ENCODE measurements at regions not wholly inside any gene's neighbourhood (a gene's known extent, or its start where the extent isn't known, plus 50 kb on each side); places are given as distances from the start of the nearest gene placed in this dataset.

DNA sequence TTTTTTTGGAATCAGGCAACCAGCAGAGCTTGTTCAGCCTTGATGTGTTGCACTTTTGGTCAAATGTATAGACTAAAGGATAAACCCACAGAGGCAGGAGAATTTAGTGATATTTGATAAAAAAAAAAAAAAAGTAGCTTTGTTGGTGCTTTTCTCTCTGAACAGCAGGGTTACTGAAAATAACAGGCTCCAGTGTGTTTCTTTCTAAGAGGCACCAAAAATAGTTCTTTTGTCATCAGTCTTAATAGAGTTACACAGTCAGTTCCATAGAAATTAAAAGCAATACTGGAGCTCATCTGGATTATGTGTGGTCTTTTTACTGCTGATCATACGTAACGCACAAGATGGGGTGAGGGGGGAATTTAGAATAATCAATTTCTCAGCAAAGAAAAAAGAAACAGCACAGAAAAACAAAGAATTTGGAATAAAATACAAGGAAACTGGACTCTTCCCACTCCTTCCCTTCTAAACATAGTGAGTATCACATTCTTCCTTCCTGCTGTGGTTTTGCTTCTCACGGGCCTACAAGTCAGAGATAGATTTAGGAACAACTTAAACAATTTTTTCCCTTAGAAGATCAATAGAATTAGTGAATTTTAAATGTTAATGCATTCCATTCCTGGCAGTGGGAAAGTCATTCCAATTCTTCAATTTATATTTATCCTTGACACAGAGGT lies 178.8 kb upstream of the AKR1E2 start:
- Mint-ChIP-seq H3K9me3 (ENCODE audit: unreplicated experiment) (no peaks in the 10 kb centered on the region), H3K4me1 (ENCODE audit: insufficient read depth, unreplicated experiment) (peaks cover 17% of the 10 kb centered on the region), H3K4me3 (ENCODE audit: unreplicated experiment) (no peak overlapping the region), H3K36me3 (ENCODE audit: insufficient read depth, unreplicated experiment) (no peaks in the 10 kb centered on the region), H3K27ac (ENCODE audit: low read depth, unreplicated experiment) (no peak overlapping the region), H3K27me3 (ENCODE audit: insufficient read depth, unreplicated experiment) (no peaks in the 10 kb centered on the region)
- TF ChIP-seq, protein P1, sequence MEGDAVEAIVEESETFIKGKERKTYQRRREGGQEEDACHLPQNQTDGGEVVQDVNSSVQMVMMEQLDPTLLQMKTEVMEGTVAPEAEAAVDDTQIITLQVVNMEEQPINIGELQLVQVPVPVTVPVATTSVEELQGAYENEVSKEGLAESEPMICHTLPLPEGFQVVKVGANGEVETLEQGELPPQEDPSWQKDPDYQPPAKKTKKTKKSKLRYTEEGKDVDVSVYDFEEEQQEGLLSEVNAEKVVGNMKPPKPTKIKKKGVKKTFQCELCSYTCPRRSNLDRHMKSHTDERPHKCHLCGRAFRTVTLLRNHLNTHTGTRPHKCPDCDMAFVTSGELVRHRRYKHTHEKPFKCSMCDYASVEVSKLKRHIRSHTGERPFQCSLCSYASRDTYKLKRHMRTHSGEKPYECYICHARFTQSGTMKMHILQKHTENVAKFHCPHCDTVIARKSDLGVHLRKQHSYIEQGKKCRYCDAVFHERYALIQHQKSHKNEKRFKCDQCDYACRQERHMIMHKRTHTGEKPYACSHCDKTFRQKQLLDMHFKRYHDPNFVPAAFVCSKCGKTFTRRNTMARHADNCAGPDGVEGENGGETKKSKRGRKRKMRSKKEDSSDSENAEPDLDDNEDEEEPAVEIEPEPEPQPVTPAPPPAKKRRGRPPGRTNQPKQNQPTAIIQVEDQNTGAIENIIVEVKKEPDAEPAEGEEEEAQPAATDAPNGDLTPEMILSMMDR (IDR thresholded peaks at IDR 0.05; ENCODE audit: unreplicated experiment) = no peak
- ChIA-PET POLR2A (interaction anchor here (0.8 kb wide), 1 partner anchor 23 kb away, joined by 3 read pairs; no protein-coding TSS in a partner anchor), CTCF (interaction anchor here (0.6 kb wide), 1 partner anchor 113 kb away, joined by 7 read pairs; no protein-coding TSS in a partner anchor)
- intact Hi-C loops (cut with micrococcal nuclease) = no loop called here
- BruUV-seq (replicated peaks) = no TSS peak
- DNase-seq (ENCODE audit: unreplicated experiment) = no peak

DNA sequence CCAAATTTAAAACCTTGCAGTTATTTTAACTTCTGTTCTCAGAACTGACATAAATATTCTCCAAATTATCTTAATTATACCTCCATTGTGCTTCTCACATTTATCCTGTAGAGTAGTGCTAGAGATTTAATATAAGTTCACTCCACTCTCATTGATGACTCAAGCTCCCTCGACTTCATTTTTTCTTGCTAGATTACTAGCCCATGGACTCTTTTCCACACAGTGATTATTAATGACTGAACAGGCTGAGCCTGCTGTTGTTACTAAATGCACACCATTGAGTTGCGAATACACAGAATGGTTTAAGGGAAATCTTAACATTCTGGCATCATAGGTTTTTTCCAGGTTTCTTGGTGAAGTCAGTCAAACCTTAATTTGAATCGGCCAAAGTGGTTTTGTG lies 179.5 kb upstream of the AKR1E2 start:
- Mint-ChIP-seq H3K4me3 (ENCODE audit: unreplicated experiment) (no peak overlapping the region), H3K36me3 (ENCODE audit: insufficient read depth, unreplicated experiment) (no peaks in the 10 kb centered on the region), H3K27me3 (ENCODE audit: insufficient read depth, unreplicated experiment) (no peaks in the 10 kb centered on the region), H3K4me1 (ENCODE audit: insufficient read depth, unreplicated experiment) (peaks cover 11% of the 10 kb centered on the region), H3K9me3 (ENCODE audit: unreplicated experiment) (no peaks in the 10 kb centered on the region), H3K27ac (ENCODE audit: low read depth, unreplicated experiment) (no peak overlapping the region)
- DNase-seq (ENCODE audit: unreplicated experiment) = no peak
- intact Hi-C loops (cut with micrococcal nuclease) = no loop called here
- no TSS peak for BruUV-seq (replicated peaks)
- CTCF ChIA-PET = interaction anchor here (0.7 kb wide), 1 partner anchor 1277 kb away, joined by 3 read pairs; no protein-coding TSS in a partner anchor
- POLR2A ChIA-PET = interaction anchor here (0.8 kb wide), 1 partner anchor 23 kb away, joined by 3 read pairs; no protein-coding TSS in a partner anchor
- TF ChIP-seq, protein P1 (IDR thresholded peaks at IDR 0.05; ENCODE audit: unreplicated experiment) = no peak

DNA sequence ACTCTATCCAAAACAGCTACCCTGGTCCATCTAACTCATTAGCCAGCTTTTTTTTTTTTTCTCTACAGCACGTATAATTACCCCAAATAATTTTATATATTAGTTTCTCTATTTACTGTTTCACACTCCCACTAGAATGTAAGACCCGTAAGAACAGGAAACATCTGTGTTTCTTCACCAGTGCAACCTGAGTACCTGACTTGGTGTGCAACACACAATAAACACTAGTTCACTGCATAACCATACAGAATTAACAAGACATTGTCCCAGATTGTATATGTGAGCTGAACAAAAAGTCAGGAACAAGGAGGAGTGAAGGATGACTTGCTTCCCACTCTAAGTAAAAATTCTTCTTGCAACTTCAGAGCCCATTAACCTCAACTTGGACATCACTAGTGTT lies 180.2 kb upstream of the AKR1E2 start:
- POLR2A ChIA-PET = interaction anchor here (0.6 kb wide), 1 partner anchor 385 kb away, joined by 3 read pairs; no protein-coding TSS in a partner anchor
- DNase-seq (ENCODE audit: unreplicated experiment) = no peak
- H3K36me3 Mint-ChIP-seq (ENCODE audit: insufficient read depth, unreplicated experiment) = no peaks in the 10 kb centered on the region
- intact Hi-C loops (cut with micrococcal nuclease) = no loop called here
- CTCF ChIA-PET = interaction anchor here (0.6 kb wide), 1 partner anchor 308 kb away, joined by 3 read pairs; no protein-coding TSS in a partner anchor
- peaks cover 7% of the 10 kb centered on the region for H3K4me1 Mint-ChIP-seq (ENCODE audit: insufficient read depth, unreplicated experiment)
- H3K27me3 Mint-ChIP-seq (ENCODE audit: insufficient read depth, unreplicated experiment) = no peaks in the 10 kb centered on the region
- no peak overlapping the region for H3K4me3 Mint-ChIP-seq (ENCODE audit: unreplicated experiment)
- BruUV-seq (replicated peaks) = no TSS peak
- H3K27ac Mint-ChIP-seq (ENCODE audit: low read depth, unreplicated experiment) = no peak overlapping the region
- TF ChIP-seq, protein P1 (IDR thresholded peaks at IDR 0.05; ENCODE audit: unreplicated experiment) = no peak
- no peaks in the 10 kb centered on the region for H3K9me3 Mint-ChIP-seq (ENCODE audit: unreplicated experiment)

DNA sequence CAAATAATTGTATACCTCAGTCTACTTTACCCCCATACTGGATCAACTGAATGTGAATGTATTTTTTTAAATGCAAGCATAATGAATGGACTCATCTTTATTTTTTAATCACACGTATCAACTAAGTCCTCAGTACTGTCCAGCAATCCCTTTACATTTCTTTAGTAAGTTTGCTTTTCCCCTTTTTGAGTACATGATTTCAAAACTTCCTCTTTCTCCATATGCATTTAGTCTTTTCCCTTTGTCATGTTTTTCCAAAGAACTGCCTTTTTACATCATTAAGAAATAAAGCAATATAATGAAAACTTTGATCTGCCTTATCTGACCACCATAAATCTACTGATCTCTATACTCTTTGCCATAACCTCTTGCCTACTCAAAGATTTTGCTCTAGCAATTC lies 182.5 kb upstream of the AKR1E2 start:
- Mint-ChIP-seq H3K4me3 (ENCODE audit: unreplicated experiment) (no peak overlapping the region), H3K27ac (ENCODE audit: low read depth, unreplicated experiment) (no peak overlapping the region), H3K27me3 (ENCODE audit: insufficient read depth, unreplicated experiment) (no peaks in the 10 kb centered on the region), H3K9me3 (ENCODE audit: unreplicated experiment) (no peaks in the 10 kb centered on the region), H3K4me1 (ENCODE audit: insufficient read depth, unreplicated experiment) (no peaks in the 10 kb centered on the region), H3K36me3 (ENCODE audit: insufficient read depth, unreplicated experiment) (no peaks in the 10 kb centered on the region)
- ChIA-PET POLR2A (no interaction called here), CTCF (no interaction called here)
- TF ChIP-seq, protein P1 (IDR thresholded peaks at IDR 0.05; ENCODE audit: unreplicated experiment) = no peak
- DNase-seq (ENCODE audit: unreplicated experiment) = no peak
- intact Hi-C loops (cut with micrococcal nuclease) = no loop called here
- BruUV-seq (replicated peaks) = no TSS peak
